K562 (cell line): ENCODE measurements at regions not wholly inside any gene's neighbourhood (a gene's known extent, or its start where the extent isn't known, plus 50 kb on each side); places are given as distances from the start of the nearest gene placed in this dataset.

ENCODE experiments used
- BRD4 ChIP-seq: fragments of 200-600 bp; sonication (generic); IDR thresholded peaks from 2 replicates; pipeline ENCODE4 v1.6.1; 2017; ENCODE audit warnings: inconsistent platforms
- CBFA2T2 ChIP-seq: fragments of 450-650 bp; conservative IDR thresholded peaks from 2 replicates; pipeline ENCODE4 v1.6.1; 2017; ENCODE audit warnings: mild to moderate bottlenecking
- CBX8 ChIP-seq: fragments of 200-600 bp; sonication (generic); IDR thresholded peaks from 2 replicates; pipeline ENCODE4 v1.6.1; 2012; ENCODE audit warnings: borderline replicate concordance, mixed run types, low read depth, mild to moderate bottlenecking, moderate library complexity, mixed read lengths, low read length, control low read depth, inconsistent platforms; ENCODE audit not compliant: poor library complexity, severe bottlenecking; ENCODE audit errors: extremely low read depth
- CEBPG ChIP-seq, 3 experiments: fragments of 200-800 bp in 1 of 3; sonication (Bioruptor generic) in 1 of 3; sonication (generic) in 1 of 3; formaldehyde crosslinking in 1 of 3; IDR thresholded peaks in 2 of 3; conservative IDR thresholded peaks in 1 of 3; 2 replicates each; pipeline versions ENCODE4 v1.6.1 to v1.8.0; 2016 to 2022; ENCODE audit warnings: missing compliant biosample characterization in 2 of 3, missing genetic modification characterization in 2 of 3, mild to moderate bottlenecking in 1 of 3, missing genetic modification reagents in 1 of 3
- COPS2 ChIP-seq: fragments of 450-650 bp; conservative IDR thresholded peaks from 2 replicates; pipeline ENCODE4 v1.6.1; 2016; ENCODE audit warnings: mild to moderate bottlenecking, moderate library complexity
- EHMT2 ChIP-seq: fragments of 450-650 bp; IDR thresholded peaks from 2 replicates; pipeline ENCODE4 v1.6.1; 2018; ENCODE audit warnings: antibody characterized with exemption
- FOXP1 ChIP-seq: sonication (generic); formaldehyde crosslinking; IDR thresholded peaks from 2 replicates; pipeline ENCODE4 v1.8.0; 2022; ENCODE audit warnings: mild to moderate bottlenecking, missing genetic modification reagents
- ILF3 ChIP-seq: fragments of 450-650 bp; IDR thresholded peaks from 2 replicates; pipeline ENCODE4 v1.6.1; 2018; ENCODE audit warnings: antibody characterized with exemption, mild to moderate bottlenecking, moderate library complexity, borderline replicate concordance
- MEIS2 ChIP-seq: fragments of 450-650 bp; IDR thresholded peaks from 2 replicates; pipeline ENCODE4 v1.6.1; 2014; ENCODE audit warnings: mild to moderate bottlenecking; ENCODE audit not compliant: partially characterized antibody
- MYC ChIP-seq, 2 experiments: fragments of 250-450 bp in 1 of 2; sonication (Bioruptor Pico) in 1 of 2; IDR thresholded peaks; 2 replicates each; pipeline versions ENCODE4 v1.5.1 to v1.6.1; 2012 to 2021; ENCODE audit warnings: low read depth in 2 of 2, borderline replicate concordance in 1 of 2, improper control_type of control experiment in 1 of 2, low read length in 1 of 2, mild to moderate bottlenecking in 1 of 2, moderate library complexity in 1 of 2
- NCOA6 ChIP-seq: fragments of 450-650 bp; IDR thresholded peaks from 2 replicates; pipeline ENCODE4 v1.6.1; 2017; ENCODE audit warnings: mild to moderate bottlenecking
- SAP30 ChIP-seq: fragments of 200-600 bp; sonication (generic); IDR thresholded peaks from 2 replicates; pipeline ENCODE4 v1.6.1; 2012; ENCODE audit warnings: borderline replicate concordance, low read depth, mild to moderate bottlenecking, moderate library complexity, low read length, control low read depth, inconsistent platforms; ENCODE audit not compliant: insufficient read depth, poor library complexity, severe bottlenecking
- SNIP1 ChIP-seq: fragments of 450-650 bp; IDR thresholded peaks from 2 replicates; pipeline ENCODE4 v1.7.1; 2017; ENCODE audit warnings: low read depth, mild to moderate bottlenecking
- TGIF2 ChIP-seq: sonication (generic); formaldehyde crosslinking; IDR thresholded peaks from 2 replicates; pipeline ENCODE4 v1.8.1; 2022; ENCODE audit warnings: mild to moderate bottlenecking, missing genetic modification reagents, moderate library complexity
- ZNF124 ChIP-seq: sonication (generic); formaldehyde crosslinking; IDR thresholded peaks from 2 replicates; pipeline ENCODE4 v1.8.1; 2022; ENCODE audit warnings: missing genetic modification reagents
- ZNF140 ChIP-seq: fragments of 250-450 bp; sonication (Bioruptor Pico); IDR thresholded peaks from 2 replicates; pipeline ENCODE4 v1.8.0; 2021; ENCODE audit warnings: moderate library complexity, mild to moderate bottlenecking, inconsistent platforms
- ZNF347 ChIP-seq: fragments of 450-650 bp; formaldehyde crosslinking; IDR thresholded peaks from 2 replicates; pipeline ENCODE4 v1.4.0; 2020; ENCODE audit warnings: low read depth, mild to moderate bottlenecking, moderate library complexity
- ZNF644 ChIP-seq: fragments of 200-800 bp; sonication (Bioruptor generic); IDR thresholded peaks from 2 replicates; pipeline ENCODE4 v1.6.1; 2016; ENCODE audit warnings: low read depth, missing genetic modification characterization, missing compliant biosample characterization
- TF ChIP-seq, protein P1 (sequence below): fragments of 150-350 bp; IDR thresholded peaks from 2 replicates; pipeline ENCODE4 v1.6.1; 2014; ENCODE audit warnings: low read depth, mild to moderate bottlenecking, low read length, borderline replicate concordance
- TF ChIP-seq, protein P2 (sequence below): fragments of 450-650 bp; conservative IDR thresholded peaks from 2 replicates; pipeline ENCODE4 v1.6.1; 2016; ENCODE audit warnings: missing genetic modification characterization, low read depth, mild to moderate bottlenecking, control low read depth, missing compliant biosample characterization
- TF ChIP-seq, protein P3 (sequence below): fragments of 450-650 bp; formaldehyde crosslinking; IDR thresholded peaks from 2 replicates; pipeline ENCODE4 v1.4.0; 2022; ENCODE audit warnings: missing genetic modification characterization

DNA sequence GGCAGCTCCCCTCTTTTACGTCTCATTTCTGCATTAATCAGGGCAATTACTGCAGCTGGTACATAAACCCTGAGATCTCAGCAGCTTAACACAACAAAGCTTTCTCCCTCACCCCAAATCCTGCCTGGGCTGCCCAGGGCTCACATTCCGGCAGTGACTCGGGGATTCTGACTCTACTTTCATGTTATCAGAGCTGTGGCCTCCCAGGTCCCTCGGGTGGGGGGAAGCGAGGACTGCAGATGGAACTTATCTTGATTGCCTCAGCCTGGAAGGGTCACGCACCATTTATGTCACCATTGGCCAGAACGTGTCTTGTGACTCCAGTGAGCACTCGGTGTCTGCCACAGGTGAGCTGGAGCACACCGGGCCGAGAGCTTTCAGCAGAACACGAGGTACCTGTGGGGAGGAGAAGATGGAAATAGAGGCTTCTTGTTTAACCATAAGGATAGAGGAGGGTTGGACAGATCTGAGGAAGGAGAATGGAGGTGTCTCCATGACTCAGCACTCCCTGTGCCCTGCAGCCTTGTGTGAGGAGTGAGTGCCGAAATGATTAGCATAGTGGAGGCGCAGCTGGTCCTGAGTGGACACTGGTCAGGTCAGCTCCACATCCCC, 88.5 kb upstream of the EXOC2 start (continued):
- TF ChIP-seq, protein P1, sequence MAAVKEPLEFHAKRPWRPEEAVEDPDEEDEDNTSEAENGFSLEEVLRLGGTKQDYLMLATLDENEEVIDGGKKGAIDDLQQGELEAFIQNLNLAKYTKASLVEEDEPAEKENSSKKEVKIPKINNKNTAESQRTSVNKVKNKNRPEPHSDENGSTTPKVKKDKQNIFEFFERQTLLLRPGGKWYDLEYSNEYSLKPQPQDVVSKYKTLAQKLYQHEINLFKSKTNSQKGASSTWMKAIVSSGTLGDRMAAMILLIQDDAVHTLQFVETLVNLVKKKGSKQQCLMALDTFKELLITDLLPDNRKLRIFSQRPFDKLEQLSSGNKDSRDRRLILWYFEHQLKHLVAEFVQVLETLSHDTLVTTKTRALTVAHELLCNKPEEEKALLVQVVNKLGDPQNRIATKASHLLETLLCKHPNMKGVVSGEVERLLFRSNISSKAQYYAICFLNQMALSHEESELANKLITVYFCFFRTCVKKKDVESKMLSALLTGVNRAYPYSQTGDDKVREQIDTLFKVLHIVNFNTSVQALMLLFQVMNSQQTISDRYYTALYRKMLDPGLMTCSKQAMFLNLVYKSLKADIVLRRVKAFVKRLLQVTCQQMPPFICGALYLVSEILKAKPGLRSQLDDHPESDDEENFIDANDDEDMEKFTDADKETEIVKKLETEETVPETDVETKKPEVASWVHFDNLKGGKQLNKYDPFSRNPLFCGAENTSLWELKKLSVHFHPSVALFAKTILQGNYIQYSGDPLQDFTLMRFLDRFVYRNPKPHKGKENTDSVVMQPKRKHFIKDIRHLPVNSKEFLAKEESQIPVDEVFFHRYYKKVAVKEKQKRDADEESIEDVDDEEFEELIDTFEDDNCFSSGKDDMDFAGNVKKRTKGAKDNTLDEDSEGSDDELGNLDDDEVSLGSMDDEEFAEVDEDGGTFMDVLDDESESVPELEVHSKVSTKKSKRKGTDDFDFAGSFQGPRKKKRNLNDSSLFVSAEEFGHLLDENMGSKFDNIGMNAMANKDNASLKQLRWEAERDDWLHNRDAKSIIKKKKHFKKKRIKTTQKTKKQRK: no peak
- TF ChIP-seq TGIF2 (no peak), SNIP1 (no peak), COPS2 (no peak), NCOA6 (no peak), ZNF140 (CRISPR knock-in tag) (no peak), CBX8 (no peak), CEBPG (CRISPR knock-in tag; IDR thresholded peaks at IDR 0.05) (no peak), CEBPG (tag; conservative IDR thresholded peaks at IDR 0.05 in 1 of 2, IDR thresholded peaks at IDR 0.05 in 1 of 2) (peak in 1 of 2 experiments; percentile 40; a peak in 1 of 4 replicates), FOXP1 (CRISPR knock-in tag) (no peak), BRD4 (no peak), MEIS2 (no peak), EHMT2 (peak; percentile 65; the same call in 1 of the 2 replicates), ZNF124 (CRISPR knock-in tag) (no peak), SAP30 (no peak), CBFA2T2 (peak; percentile 70), ZNF644 (tag) (peak; percentile 65; the same call in 1 of the 2 replicates), MYC (IDR thresholded peaks at IDR 0.05; ENCODE audit: low read depth, low read length) (peak; percentile 53), MYC (CRISPR knock-in tag; IDR thresholded peaks at IDR 0.05; ENCODE audit: borderline replicate concordance, low read depth) (no peak), ILF3 (no peak), ZNF347 (CRISPR knock-in tag) (no peak)
- TF ChIP-seq, protein P2, sequence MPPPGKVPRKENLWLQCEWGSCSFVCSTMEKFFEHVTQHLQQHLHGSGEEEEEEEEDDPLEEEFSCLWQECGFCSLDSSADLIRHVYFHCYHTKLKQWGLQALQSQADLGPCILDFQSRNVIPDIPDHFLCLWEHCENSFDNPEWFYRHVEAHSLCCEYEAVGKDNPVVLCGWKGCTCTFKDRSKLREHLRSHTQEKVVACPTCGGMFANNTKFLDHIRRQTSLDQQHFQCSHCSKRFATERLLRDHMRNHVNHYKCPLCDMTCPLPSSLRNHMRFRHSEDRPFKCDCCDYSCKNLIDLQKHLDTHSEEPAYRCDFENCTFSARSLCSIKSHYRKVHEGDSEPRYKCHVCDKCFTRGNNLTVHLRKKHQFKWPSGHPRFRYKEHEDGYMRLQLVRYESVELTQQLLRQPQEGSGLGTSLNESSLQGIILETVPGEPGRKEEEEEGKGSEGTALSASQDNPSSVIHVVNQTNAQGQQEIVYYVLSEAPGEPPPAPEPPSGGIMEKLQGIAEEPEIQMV (tag): no peak
- TF ChIP-seq, protein P3, sequence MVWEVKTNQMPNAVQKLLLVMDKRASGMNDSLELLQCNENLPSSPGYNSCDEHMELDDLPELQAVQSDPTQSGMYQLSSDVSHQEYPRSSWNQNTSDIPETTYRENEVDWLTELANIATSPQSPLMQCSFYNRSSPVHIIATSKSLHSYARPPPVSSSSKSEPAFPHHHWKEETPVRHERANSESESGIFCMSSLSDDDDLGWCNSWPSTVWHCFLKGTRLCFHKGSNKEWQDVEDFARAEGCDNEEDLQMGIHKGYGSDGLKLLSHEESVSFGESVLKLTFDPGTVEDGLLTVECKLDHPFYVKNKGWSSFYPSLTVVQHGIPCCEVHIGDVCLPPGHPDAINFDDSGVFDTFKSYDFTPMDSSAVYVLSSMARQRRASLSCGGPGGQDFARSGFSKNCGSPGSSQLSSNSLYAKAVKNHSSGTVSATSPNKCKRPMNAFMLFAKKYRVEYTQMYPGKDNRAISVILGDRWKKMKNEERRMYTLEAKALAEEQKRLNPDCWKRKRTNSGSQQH (CRISPR knock-in tag): no peak
